Putamen (tissue), 1 donor: ENCODE measurements at regions not wholly inside any gene's neighbourhood (a gene's known extent, or its start where the extent isn't known, plus 50 kb on each side); places are given as distances from the start of the nearest gene placed in this dataset.

Experiments
- DNase-seq: peaks from one replicate; pipeline ENCODE4 v3.0.0-alpha.2; 2016; ENCODE audit warnings: low spot score

GRCh38 chr15:97706059-97706458 is 254.4 kb upstream of the ARRDC4 start:
- DNase-seq = no peak

- DNase-seq = no peak
Observed at GRCh38 chr15:97708252-97708651, 252.3 kb upstream of the ARRDC4 start.

GRCh38 chr15:97712530-97712929 is 248.0 kb upstream of the ARRDC4 start:
- DNase-seq = no peak

- no peak for DNase-seq
Observed at GRCh38 chr15:97717806-97718205, 242.7 kb upstream of the ARRDC4 start.

GRCh38 chr15:97718509-97718908 is 242.0 kb upstream of the ARRDC4 start:
- DNase-seq = no peak

- DNase-seq = peak; percentile 8
Observed at GRCh38 chr15:97728791-97729190, 231.7 kb upstream of the ARRDC4 start.

- no peak for DNase-seq
Observed at GRCh38 chr15:97729270-97729669, 231.2 kb upstream of the ARRDC4 start.

GRCh38 chr15:97730315-97730714 is 230.2 kb upstream of the ARRDC4 start:
- DNase-seq = no peak

- DNase-seq = no peak
Observed at GRCh38 chr15:97731859-97732258, 228.6 kb upstream of the ARRDC4 start.

- DNase-seq = no peak
Observed at GRCh38 chr15:97733373-97733772, 227.1 kb upstream of the ARRDC4 start.

GRCh38 chr15:97736748-97737147 is 223.8 kb upstream of the ARRDC4 start:
- DNase-seq = no peak

- DNase-seq = no peak
Observed at GRCh38 chr15:97745481-97746071, 214.9 kb upstream of the ARRDC4 start.

- no peak for DNase-seq
Observed at GRCh38 chr15:97747342-97747741, 213.2 kb upstream of the ARRDC4 start.

GRCh38 chr15:97748576-97748975 is 211.9 kb upstream of the ARRDC4 start:
- no peak for DNase-seq

GRCh38 chr15:97750060-97750459 is 210.4 kb upstream of the ARRDC4 start:
- DNase-seq = no peak

GRCh38 chr15:97755726-97756125 is 204.8 kb upstream of the ARRDC4 start:
- no peak for DNase-seq

- no peak for DNase-seq
Observed at GRCh38 chr15:97759363-97759762, 201.1 kb upstream of the ARRDC4 start.

GRCh38 chr15:97761110-97761509 is 199.4 kb upstream of the ARRDC4 start:
- no peak for DNase-seq

GRCh38 chr15:97783240-97783639 is 177.3 kb upstream of the ARRDC4 start:
- no peak for DNase-seq

GRCh38 chr15:97786741-97787140 is 173.8 kb upstream of the ARRDC4 start:
- DNase-seq = no peak

GRCh38 chr15:97790180-97790579 is 170.3 kb upstream of the ARRDC4 start:
- no peak for DNase-seq

GRCh38 chr15:97791824-97792792 is 168.4 kb upstream of the ARRDC4 start:
- DNase-seq = no peak

- no peak for DNase-seq
Observed at GRCh38 chr15:97804950-97805349, 155.6 kb upstream of the ARRDC4 start.
